Left ventricle myocardium inferior (tissue), 1 donor: ENCODE measurements at regions not wholly inside any gene's neighbourhood (a gene's known extent, or its start where the extent isn't known, plus 50 kb on each side); places are given as distances from the start of the nearest gene placed in this dataset.

Experiments used
- DNase-seq: peaks from one replicate; pipeline ENCODE4 v3.0.0-alpha.2; 2020
- H3K27ac ChIP-seq: fragments of 200-600 bp; replicated peaks from 2 replicates; pipeline ENCODE4 v1.8.0; 2021
- H3K27me3 ChIP-seq: fragments of 200-600 bp; 2 replicates; pipeline ENCODE4 v1.8.0; 2021; ENCODE audit warnings: low read depth
- H3K36me3 ChIP-seq: fragments of 200-600 bp; 2 replicates; pipeline ENCODE4 v1.8.0; 2021
- H3K4me1 ChIP-seq: fragments of 200-600 bp; 2 replicates; pipeline ENCODE4 v1.8.0; 2021
- H3K4me3 ChIP-seq: fragments of 200-600 bp; 2 replicates; pipeline ENCODE4 v1.8.0; 2021; ENCODE audit warnings: mild to moderate bottlenecking, moderate library complexity
- H3K9me3 ChIP-seq: fragments of 200-600 bp; replicated peaks from 2 replicates; pipeline ENCODE4 v1.8.0; 2021
- intact Hi-C: fragments of 100-400 bp; cut with micrococcal nuclease; formaldehyde crosslinking; loops from one replicate; pipeline ENCODE4 v1.11.0; 2022
- TF ChIP-seq, protein P1 (sequence below): fragments of 200-600 bp; IDR thresholded peaks from 2 replicates; pipeline ENCODE4 v1.8.0; 2021; ENCODE audit warnings: antibody characterized with exemption, mild to moderate bottlenecking, borderline replicate concordance
- donor health status: DM: no; HTN: yes; CAD: no; lungs with severe emphysema.

DNA sequence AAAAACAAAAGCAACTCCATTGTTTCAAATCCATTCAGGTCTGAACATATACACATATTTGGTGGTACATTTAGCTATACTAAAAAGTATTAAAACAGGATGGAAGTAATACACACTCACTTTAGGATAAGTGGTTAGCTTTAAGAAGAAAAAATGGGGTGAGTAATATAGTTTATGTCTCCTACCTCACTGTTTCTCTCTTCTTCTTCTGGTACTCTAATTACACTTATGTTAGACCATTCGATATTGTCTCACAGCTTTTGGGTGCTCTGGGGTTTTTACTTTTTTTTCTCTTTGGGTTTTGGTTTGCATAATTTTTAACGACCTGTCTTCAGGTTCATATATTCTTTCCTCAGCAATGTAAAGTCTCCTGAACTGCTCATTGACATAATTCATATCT is 75.4 kb upstream of the AKAP13 start:
- intact Hi-C loops: no loop called here

DNA sequence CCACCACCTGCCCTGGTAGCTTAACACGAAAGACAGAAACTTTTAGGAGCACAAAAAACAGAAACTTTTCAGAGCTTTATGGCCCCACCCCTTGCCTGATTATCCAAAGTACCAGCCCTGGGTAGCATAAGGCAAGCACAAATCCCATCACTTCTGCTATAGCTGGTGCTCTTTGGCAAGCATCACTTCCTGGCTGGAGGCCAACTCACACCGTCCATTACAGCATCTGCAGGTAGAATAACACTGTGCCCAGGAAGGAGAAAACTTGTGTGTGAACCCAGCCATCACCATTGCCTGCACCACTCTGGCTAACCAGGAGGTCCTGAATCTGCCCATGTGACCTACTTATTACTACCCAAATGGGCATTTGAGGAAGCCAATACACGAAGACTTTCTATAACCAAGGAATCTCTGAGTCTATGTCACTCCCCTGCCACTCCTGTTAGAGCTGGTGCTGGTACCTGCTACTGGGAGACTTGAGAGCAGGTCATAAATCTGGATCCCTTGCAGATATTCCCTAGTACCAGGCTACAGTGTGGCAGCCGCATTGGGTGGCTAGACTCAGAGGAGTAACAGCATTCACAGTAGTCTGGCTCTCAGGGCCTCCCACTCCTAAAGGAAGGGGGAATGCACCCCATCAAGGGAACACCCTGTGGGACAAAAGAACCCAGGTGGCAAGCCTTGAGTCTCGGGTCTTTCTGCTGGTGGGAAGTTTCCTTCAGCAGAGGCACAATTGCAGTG is 73.3 kb upstream of the AKAP13 start:
- Histone ChIP-seq H3K36me3 (no peaks in the 10 kb centered on the region), H3K9me3 (peaks cover 6% of the 10 kb centered on the region), H3K27ac (no peak overlapping the region), H3K4me1 (no peaks in the 10 kb centered on the region), H3K27me3 (no peaks in the 10 kb centered on the region), H3K4me3 (no peak overlapping the region)
- TF ChIP-seq, protein P1, sequence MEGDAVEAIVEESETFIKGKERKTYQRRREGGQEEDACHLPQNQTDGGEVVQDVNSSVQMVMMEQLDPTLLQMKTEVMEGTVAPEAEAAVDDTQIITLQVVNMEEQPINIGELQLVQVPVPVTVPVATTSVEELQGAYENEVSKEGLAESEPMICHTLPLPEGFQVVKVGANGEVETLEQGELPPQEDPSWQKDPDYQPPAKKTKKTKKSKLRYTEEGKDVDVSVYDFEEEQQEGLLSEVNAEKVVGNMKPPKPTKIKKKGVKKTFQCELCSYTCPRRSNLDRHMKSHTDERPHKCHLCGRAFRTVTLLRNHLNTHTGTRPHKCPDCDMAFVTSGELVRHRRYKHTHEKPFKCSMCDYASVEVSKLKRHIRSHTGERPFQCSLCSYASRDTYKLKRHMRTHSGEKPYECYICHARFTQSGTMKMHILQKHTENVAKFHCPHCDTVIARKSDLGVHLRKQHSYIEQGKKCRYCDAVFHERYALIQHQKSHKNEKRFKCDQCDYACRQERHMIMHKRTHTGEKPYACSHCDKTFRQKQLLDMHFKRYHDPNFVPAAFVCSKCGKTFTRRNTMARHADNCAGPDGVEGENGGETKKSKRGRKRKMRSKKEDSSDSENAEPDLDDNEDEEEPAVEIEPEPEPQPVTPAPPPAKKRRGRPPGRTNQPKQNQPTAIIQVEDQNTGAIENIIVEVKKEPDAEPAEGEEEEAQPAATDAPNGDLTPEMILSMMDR: no peak
- intact Hi-C loops: no loop called here
- no peak for DNase-seq

More for the DNA sequence above, 75.4 kb upstream of the AKAP13 start:
- Histone ChIP-seq H3K27ac (no peak overlapping the region), H3K4me1 (no peaks in the 10 kb centered on the region), H3K36me3 (no peaks in the 10 kb centered on the region), H3K27me3 (no peaks in the 10 kb centered on the region), H3K9me3 (no peaks in the 10 kb centered on the region), H3K4me3 (no peak overlapping the region)
- DNase-seq: no peak
- TF ChIP-seq, protein P1: no peak

DNA sequence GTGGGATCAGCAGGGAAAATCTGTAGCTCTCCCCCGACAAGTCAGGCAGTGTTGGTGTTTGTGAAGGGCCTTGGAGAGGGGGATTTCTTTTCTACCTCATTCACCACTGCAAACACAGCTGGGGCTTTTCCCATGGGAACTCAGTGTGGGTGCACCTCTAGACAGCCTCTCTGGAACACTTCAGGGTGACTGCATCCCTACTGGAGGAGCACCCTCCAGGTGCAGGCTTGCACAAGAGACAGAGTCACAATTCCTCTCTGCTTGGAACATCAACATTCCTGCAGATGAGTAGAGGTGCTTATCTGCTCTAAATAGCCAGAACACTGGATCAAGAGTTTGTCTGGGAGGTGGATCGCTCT is 72.7 kb upstream of the AKAP13 start:
- no peaks in the 10 kb centered on the region for H3K27me3 ChIP-seq
- no peak for DNase-seq
- TF ChIP-seq, protein P1: no peak
- H3K4me1 ChIP-seq: no peaks in the 10 kb centered on the region
- no peak overlapping the region for H3K27ac ChIP-seq
- H3K9me3 ChIP-seq: peaks cover 6% of the 10 kb centered on the region
- intact Hi-C loops: no loop called here
- H3K4me3 ChIP-seq: no peak overlapping the region
- no peaks in the 10 kb centered on the region for H3K36me3 ChIP-seq

DNA sequence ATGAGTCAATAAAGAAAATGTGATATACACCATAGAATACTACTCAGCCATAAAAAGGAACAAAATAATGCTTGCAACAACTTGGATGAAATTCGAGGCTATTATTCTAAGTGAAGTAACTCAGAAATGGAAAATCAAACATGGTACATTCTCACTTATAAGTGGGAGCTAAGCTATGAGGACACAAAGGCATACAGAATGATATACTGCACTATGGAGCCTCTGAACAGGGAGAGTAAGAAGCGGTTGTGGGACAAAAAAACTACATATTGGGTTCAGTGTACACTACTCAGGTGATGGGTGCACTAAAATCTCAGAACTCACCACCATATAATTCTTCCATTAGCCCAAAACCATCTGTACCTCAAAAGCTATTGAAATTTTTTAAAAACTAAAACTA is 68.8 kb upstream of the AKAP13 start:
- H3K27ac ChIP-seq: no peak overlapping the region
- H3K4me1 ChIP-seq: no peaks in the 10 kb centered on the region
- TF ChIP-seq, protein P1: no peak
- intact Hi-C loops: no loop called here
- DNase-seq: no peak
- H3K4me3 ChIP-seq: no peak overlapping the region
- H3K27me3 ChIP-seq: no peaks in the 10 kb centered on the region
- peaks cover 6% of the 10 kb centered on the region for H3K9me3 ChIP-seq
- no peaks in the 10 kb centered on the region for H3K36me3 ChIP-seq

DNA sequence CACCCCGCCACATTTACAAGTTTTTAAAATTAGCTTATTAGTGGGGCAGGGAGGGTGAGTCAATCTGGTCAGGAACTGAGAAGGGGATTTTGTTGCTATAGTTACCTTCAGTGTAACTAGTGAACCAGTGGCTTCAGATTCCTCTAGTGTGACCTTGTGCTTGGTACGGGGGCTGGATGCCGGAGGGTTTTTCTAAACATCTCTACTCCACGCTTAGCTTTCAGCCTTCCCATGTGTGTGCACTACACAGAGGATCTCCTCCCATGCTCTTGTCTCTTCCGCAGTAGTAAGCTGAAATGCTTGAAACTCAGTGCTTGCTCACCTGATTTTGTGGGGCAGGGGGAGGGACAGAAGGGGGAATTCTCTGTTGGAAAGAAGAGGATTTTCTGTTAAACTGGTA is 67.9 kb upstream of the AKAP13 start:
- Histone ChIP-seq H3K27ac (no peak overlapping the region), H3K4me1 (no peaks in the 10 kb centered on the region), H3K36me3 (no peaks in the 10 kb centered on the region), H3K27me3 (no peaks in the 10 kb centered on the region), H3K4me3 (no peak overlapping the region), H3K9me3 (peaks cover 6% of the 10 kb centered on the region)
- no peak for DNase-seq
- TF ChIP-seq, protein P1: no peak
- intact Hi-C loops: no loop called here
